ENCODE measurements at regions not wholly inside any gene's neighbourhood (a gene's known extent, or its start where the extent isn't known, plus 50 kb on each side); places are given as distances from the start of the nearest gene placed in this dataset.

GRCh38 chr6:106743612-106744011 lies 114.2 kb downstream of the QRSL1 start:
- TF ChIP-seq SMC3 (conservative IDR thresholded peaks at IDR 0.05; ENCODE audit: poor library complexity) = no peak
- Histone ChIP-seq H3K79me2 (replicated peaks; ENCODE audit: insufficient read depth, low read length) (no peaks in the 10 kb centered on the region), H3K27ac (ENCODE audit: low read length) (no peak overlapping the region), H3K9me2 (ENCODE audit: insufficient read depth, low read length) (no peaks in the 10 kb centered on the region), H3K27me3 (ENCODE audit: insufficient read depth, low read depth, low read length) (no peaks in the 10 kb centered on the region), H3K9ac (ENCODE audit: low read length) (no peak overlapping the region), H2AFZ (ENCODE audit: low read depth, low read length) (no peak overlapping the region), H4K20me1 (ENCODE audit: insufficient read depth) (no peaks in the 10 kb centered on the region), H3K4me2 (ENCODE audit: low read length) (no peak overlapping the region), H3K4me3 (ENCODE audit: low read length) (no peak overlapping the region), H3K9me3 (ENCODE audit: low read length) (no peaks in the 10 kb centered on the region), H3K36me3 (ENCODE audit: insufficient read depth, low read length) (no peaks in the 10 kb centered on the region), H3F3A (ENCODE audit: insufficient read depth, low read length, poor library complexity, severe bottlenecking) (no peaks in the 10 kb centered on the region)

- Histone ChIP-seq H3K27me3 (ENCODE audit: insufficient read depth, low read depth, low read length) (no peaks in the 10 kb centered on the region), H3K27ac (ENCODE audit: low read length) (no peak overlapping the region), H2AFZ (ENCODE audit: low read depth, low read length) (no peak overlapping the region), H3K9me3 (ENCODE audit: low read length) (no peaks in the 10 kb centered on the region), H3K4me2 (ENCODE audit: low read length) (no peak overlapping the region), H3K79me2 (replicated peaks; ENCODE audit: insufficient read depth, low read length) (no peaks in the 10 kb centered on the region), H3K9me2 (ENCODE audit: insufficient read depth, low read length) (no peaks in the 10 kb centered on the region), H3K4me3 (ENCODE audit: low read length) (no peak overlapping the region), H4K20me1 (ENCODE audit: insufficient read depth) (no peaks in the 10 kb centered on the region), H3K9ac (ENCODE audit: low read length) (no peak overlapping the region), H3F3A (ENCODE audit: insufficient read depth, low read length, poor library complexity, severe bottlenecking) (no peaks in the 10 kb centered on the region), H3K36me3 (ENCODE audit: insufficient read depth, low read length) (no peaks in the 10 kb centered on the region)
- TF ChIP-seq REST (IDR thresholded peaks at IDR 0.05; ENCODE audit: borderline replicate concordance) (no peak), SMC3 (conservative IDR thresholded peaks at IDR 0.05; ENCODE audit: poor library complexity) (no peak), MXI1 (conservative IDR thresholded peaks at IDR 0.05; ENCODE audit: poor library complexity, severe bottlenecking) (no peak), EZH2 (IDR thresholded peaks at IDR 0.05; ENCODE audit: borderline replicate concordance, insufficient read depth, low read length, poor library complexity, severe bottlenecking) (no peak), RAD21 (conservative IDR thresholded peaks at IDR 0.05) (no peak), POLR2AphosphoS5 (IDR thresholded peaks at IDR 0.05) (no peak)
Observed at GRCh38 chr6:106740287-106740686, 110.9 kb downstream of the QRSL1 start.

- Histone ChIP-seq H4K20me1 (ENCODE audit: insufficient read depth) (no peaks in the 10 kb centered on the region), H3K79me2 (replicated peaks; ENCODE audit: insufficient read depth, low read length) (no peaks in the 10 kb centered on the region), H3K9ac (ENCODE audit: low read length) (no peak overlapping the region), H3K27me3 (ENCODE audit: insufficient read depth, low read depth, low read length) (no peaks in the 10 kb centered on the region), H3K36me3 (ENCODE audit: insufficient read depth, low read length) (no peaks in the 10 kb centered on the region), H3K9me3 (ENCODE audit: low read length) (no peaks in the 10 kb centered on the region), H3K4me2 (ENCODE audit: low read length) (no peak overlapping the region), H3K9me2 (ENCODE audit: insufficient read depth, low read length) (no peaks in the 10 kb centered on the region), H3F3A (ENCODE audit: insufficient read depth, low read length, poor library complexity, severe bottlenecking) (no peaks in the 10 kb centered on the region), H3K27ac (ENCODE audit: low read length) (no peak overlapping the region), H3K4me3 (ENCODE audit: low read length) (no peak overlapping the region), H2AFZ (ENCODE audit: low read depth, low read length) (no peak overlapping the region)
- TF ChIP-seq POLR2AphosphoS5 (IDR thresholded peaks at IDR 0.05) (no peak), SMC3 (conservative IDR thresholded peaks at IDR 0.05; ENCODE audit: poor library complexity) (no peak), EP300 (conservative IDR thresholded peaks at IDR 0.05; ENCODE audit: poor library complexity, severe bottlenecking) (no peak)
Observed at GRCh38 chr6:106739387-106739786, 110.0 kb downstream of the QRSL1 start.

Data from neural cell (in vitro differentiated cells).